Panc1 (cell line): ENCODE measurements at regions not wholly inside any gene's neighbourhood (a gene's known extent, or its start where the extent isn't known, plus 50 kb on each side); places are given as distances from the start of the nearest gene placed in this dataset.

Experiments used
- ATAC-seq: fragments of 200-7000 bp; cut with Tn5 transposase; 2 replicates; pipeline ENCODE4 v1.9.1; 2020; ENCODE audit warnings: mild to moderate bottlenecking, moderate library complexity
- BruUV-seq: library from RNA; stranded (reverse); fragments of 400-500 nt; replicated peaks from 2 replicates; lab custom pipeline; 2021; lab: Mats Ljungman, UMichigan
- CTCF ChIA-PET: fragments of 300-600 bp; sonication (Branson Sonifier 250); formaldehyde crosslinking; loops from one replicate; lab custom pipeline; 2022; ENCODE audit warnings: antibody characterized with exemption; lab: Charles Lee
- POLR2A ChIA-PET: fragments of 300-600 bp; sonication (Branson Sonifier 250); formaldehyde crosslinking; loops from one replicate; lab custom pipeline; 2022; ENCODE audit warnings: antibody characterized with exemption; lab: Charles Lee
- DNase-seq: peaks from one replicate; pipeline ENCODE4 v3.0.0-alpha.2; 2010; ENCODE audit warnings: low read depth, low spot score
- H3K27ac ChIP-seq: 2 replicates; pipeline ENCODE4 v1.5.1; 2011; ENCODE audit warnings: mild to moderate bottlenecking, low read length, inconsistent platforms
- H3K27me3 ChIP-seq: fragments of 200-500 bp; sonication (Bioruptor generic); 2 replicates; pipeline ENCODE4 v1.6.0; 2014; ENCODE audit warnings: low read length, inconsistent platforms; ENCODE audit not compliant: control insufficient read depth, insufficient read depth
- H3K36me3 ChIP-seq: fragments of 200-500 bp; sonication (Bioruptor generic); 2 replicates; pipeline ENCODE4 v1.5.1; 2014; ENCODE audit warnings: inconsistent platforms, mild to moderate bottlenecking, low read length, moderate library complexity; ENCODE audit not compliant: control insufficient read depth, insufficient read depth
- H3K4me1 ChIP-seq: 2 replicates; pipeline ENCODE4 v1.5.1; 2011; ENCODE audit warnings: inconsistent platforms, mild to moderate bottlenecking, low read length, moderate library complexity; ENCODE audit not compliant: control insufficient read depth, insufficient read depth
- H3K4me3 ChIP-seq, 2 experiments: 2 replicates each; pipeline ENCODE4 v1.5.1; 2011 to 2012; ENCODE audit warnings: low read depth in 2 of 2, low read length in 2 of 2, mild to moderate bottlenecking in 2 of 2, inconsistent platforms in 1 of 2, moderate library complexity in 1 of 2
- H3K9me3 ChIP-seq: fragments of 200-500 bp; sonication (Bioruptor generic); 2 replicates; pipeline ENCODE4 v1.5.1; 2014; ENCODE audit warnings: low read depth, mild to moderate bottlenecking, inconsistent platforms, low read length, moderate library complexity; ENCODE audit not compliant: control insufficient read depth, insufficient read depth
- POLR2AphosphoS5 ChIP-seq: IDR thresholded peaks from 2 replicates; pipeline ENCODE4 v1.6.1; 2012; ENCODE audit warnings: mild to moderate bottlenecking, low read depth, low read length, moderate library complexity
- SIN3A ChIP-seq: IDR thresholded peaks from 2 replicates; pipeline ENCODE4 v1.6.1; 2012; ENCODE audit warnings: low read depth, mild to moderate bottlenecking, low read length, moderate library complexity, borderline replicate concordance; ENCODE audit not compliant: insufficient read depth
- TCF7L2 ChIP-seq: IDR thresholded peaks from 2 replicates; pipeline ENCODE4 v1.6.1; 2011; ENCODE audit warnings: mild to moderate bottlenecking, low read depth, low read length, inconsistent platforms
- in situ Hi-C: cut with HindIII; loops from 2 replicates; pipeline ENCODE4 v1.10.0; 2016; ENCODE audit warnings: low sequenced_read_pairs, low pct_unique_long_range_greater_than_20kb
- intact Hi-C: fragments of 100-400 bp; cut with micrococcal nuclease; formaldehyde crosslinking; loops from one replicate; pipeline ENCODE4 v1.10.0; 2022; ENCODE audit not compliant: unreplicated experiment
- TF ChIP-seq, protein P1 (sequence below): fragments of 450-650 bp; IDR thresholded peaks from 2 replicates; pipeline ENCODE4 v1.5.1; 2017; ENCODE audit warnings: mild to moderate bottlenecking
- TF ChIP-seq, protein P2 (sequence below), 2 experiments: IDR thresholded peaks; 2 replicates each; pipeline ENCODE4 v1.6.1; 2011 to 2012; ENCODE audit warnings: low read depth in 2 of 2, control low read depth in 1 of 2, low read length in 1 of 2, mild to moderate bottlenecking in 1 of 2, moderate library complexity in 1 of 2; ENCODE audit not compliant: insufficient read depth in 1 of 2

DNA sequence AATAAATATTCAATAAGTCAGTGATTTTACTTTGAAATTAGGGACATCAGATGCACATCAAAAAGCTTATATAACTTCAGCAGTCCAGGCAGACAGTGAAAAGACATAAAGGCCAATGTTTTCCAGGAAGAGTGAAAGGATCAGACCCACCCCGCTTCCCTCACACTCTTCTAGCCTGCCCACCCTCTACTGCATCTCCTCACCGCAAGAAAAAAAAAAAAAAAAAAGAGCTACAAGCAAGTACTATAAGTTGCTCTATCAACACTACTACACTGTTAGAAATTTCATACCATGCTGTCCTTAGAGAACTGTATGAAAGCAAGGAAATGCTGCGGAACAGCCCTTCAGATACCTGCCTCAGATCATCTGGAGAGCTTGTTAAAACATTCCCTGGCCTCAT lies 240.8 kb downstream of the ZEB2 start:
- Histone ChIP-seq H3K36me3 (no peaks in the 10 kb centered on the region), H3K9me3 (no peaks in the 10 kb centered on the region), H3K27me3 (no peaks in the 10 kb centered on the region), H3K27ac (no peak overlapping the region), H3K4me3 (no peak overlapping the region), H3K4me1 (no peaks in the 10 kb centered on the region)
- ATAC-seq, result no peak
- no peak for DNase-seq
- in situ Hi-C loops, result no loop called here
- POLR2A ChIA-PET, result interaction anchor here (0.6 kb wide), 1 partner anchor 38 kb away, joined by 4 read pairs; no protein-coding TSS in a partner anchor
- TF ChIP-seq, protein P1, sequence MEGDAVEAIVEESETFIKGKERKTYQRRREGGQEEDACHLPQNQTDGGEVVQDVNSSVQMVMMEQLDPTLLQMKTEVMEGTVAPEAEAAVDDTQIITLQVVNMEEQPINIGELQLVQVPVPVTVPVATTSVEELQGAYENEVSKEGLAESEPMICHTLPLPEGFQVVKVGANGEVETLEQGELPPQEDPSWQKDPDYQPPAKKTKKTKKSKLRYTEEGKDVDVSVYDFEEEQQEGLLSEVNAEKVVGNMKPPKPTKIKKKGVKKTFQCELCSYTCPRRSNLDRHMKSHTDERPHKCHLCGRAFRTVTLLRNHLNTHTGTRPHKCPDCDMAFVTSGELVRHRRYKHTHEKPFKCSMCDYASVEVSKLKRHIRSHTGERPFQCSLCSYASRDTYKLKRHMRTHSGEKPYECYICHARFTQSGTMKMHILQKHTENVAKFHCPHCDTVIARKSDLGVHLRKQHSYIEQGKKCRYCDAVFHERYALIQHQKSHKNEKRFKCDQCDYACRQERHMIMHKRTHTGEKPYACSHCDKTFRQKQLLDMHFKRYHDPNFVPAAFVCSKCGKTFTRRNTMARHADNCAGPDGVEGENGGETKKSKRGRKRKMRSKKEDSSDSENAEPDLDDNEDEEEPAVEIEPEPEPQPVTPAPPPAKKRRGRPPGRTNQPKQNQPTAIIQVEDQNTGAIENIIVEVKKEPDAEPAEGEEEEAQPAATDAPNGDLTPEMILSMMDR, result no peak
- no peak for TF ChIP-seq SIN3A
- TF ChIP-seq, protein P2, sequence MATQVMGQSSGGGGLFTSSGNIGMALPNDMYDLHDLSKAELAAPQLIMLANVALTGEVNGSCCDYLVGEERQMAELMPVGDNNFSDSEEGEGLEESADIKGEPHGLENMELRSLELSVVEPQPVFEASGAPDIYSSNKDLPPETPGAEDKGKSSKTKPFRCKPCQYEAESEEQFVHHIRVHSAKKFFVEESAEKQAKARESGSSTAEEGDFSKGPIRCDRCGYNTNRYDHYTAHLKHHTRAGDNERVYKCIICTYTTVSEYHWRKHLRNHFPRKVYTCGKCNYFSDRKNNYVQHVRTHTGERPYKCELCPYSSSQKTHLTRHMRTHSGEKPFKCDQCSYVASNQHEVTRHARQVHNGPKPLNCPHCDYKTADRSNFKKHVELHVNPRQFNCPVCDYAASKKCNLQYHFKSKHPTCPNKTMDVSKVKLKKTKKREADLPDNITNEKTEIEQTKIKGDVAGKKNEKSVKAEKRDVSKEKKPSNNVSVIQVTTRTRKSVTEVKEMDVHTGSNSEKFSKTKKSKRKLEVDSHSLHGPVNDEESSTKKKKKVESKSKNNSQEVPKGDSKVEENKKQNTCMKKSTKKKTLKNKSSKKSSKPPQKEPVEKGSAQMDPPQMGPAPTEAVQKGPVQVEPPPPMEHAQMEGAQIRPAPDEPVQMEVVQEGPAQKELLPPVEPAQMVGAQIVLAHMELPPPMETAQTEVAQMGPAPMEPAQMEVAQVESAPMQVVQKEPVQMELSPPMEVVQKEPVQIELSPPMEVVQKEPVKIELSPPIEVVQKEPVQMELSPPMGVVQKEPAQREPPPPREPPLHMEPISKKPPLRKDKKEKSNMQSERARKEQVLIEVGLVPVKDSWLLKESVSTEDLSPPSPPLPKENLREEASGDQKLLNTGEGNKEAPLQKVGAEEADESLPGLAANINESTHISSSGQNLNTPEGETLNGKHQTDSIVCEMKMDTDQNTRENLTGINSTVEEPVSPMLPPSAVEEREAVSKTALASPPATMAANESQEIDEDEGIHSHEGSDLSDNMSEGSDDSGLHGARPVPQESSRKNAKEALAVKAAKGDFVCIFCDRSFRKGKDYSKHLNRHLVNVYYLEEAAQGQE (IDR thresholded peaks at IDR 0.05; ENCODE audit: insufficient read depth in 1 of 2, low read depth in 2 of 2, low read length in 1 of 2), result no peak
- TF ChIP-seq TCF7L2, result no peak
- no peak for TF ChIP-seq POLR2AphosphoS5
- intact Hi-C loops, result no loop called here
- CTCF ChIA-PET, result no interaction called here
- no TSS peak for BruUV-seq

- no peak overlapping the region for H3K4me3 ChIP-seq
- no peak overlapping the region for H3K27ac ChIP-seq
- intact Hi-C loops, result no loop called here
- no peaks in the 10 kb centered on the region for H3K27me3 ChIP-seq
- H3K9me3 ChIP-seq, result no peaks in the 10 kb centered on the region
- BruUV-seq, result no TSS peak
- DNase-seq, result no peak
- no peak for ATAC-seq
- H3K4me1 ChIP-seq, result no peaks in the 10 kb centered on the region
- ChIA-PET POLR2A (no interaction called here), CTCF (no interaction called here)
- in situ Hi-C loops, result no loop called here
- no peaks in the 10 kb centered on the region for H3K36me3 ChIP-seq
- TF ChIP-seq SIN3A (no peak), POLR2AphosphoS5 (no peak), TCF7L2 (no peak)
- TF ChIP-seq, protein P1, result no peak
- TF ChIP-seq, protein P2 (IDR thresholded peaks at IDR 0.05; ENCODE audit: insufficient read depth in 1 of 2, low read depth in 2 of 2, low read length in 1 of 2), result no peak
These were observed 242.1 kb downstream of the ZEB2 start for GRCh38 chr2:144277622-144278354.
